ENCODE measurements at regions not wholly inside any gene's neighbourhood (a gene's known extent, or its start where the extent isn't known, plus 50 kb on each side); places are given as distances from the start of the nearest gene placed in this dataset.

DNA sequence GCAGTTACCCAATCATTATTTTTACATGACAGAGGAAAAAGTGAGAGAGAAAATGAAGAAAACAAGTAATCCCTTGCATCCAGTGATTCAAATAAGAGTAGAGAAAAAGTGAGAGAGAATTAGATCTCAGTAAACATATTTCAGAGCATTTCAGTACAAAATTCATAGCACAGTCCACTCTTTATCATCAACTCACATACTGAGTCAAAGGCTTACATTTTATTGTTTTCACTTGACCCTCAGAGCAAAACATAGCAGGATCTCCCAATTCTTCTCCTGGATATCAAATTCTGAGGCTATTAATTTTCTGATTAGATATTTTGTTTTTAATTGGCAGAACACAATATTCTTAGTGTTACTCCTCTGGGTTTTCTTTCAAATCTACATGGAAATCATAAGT is 1568.3 kb upstream of the PRR20A start:
- TF ChIP-seq, protein P1, sequence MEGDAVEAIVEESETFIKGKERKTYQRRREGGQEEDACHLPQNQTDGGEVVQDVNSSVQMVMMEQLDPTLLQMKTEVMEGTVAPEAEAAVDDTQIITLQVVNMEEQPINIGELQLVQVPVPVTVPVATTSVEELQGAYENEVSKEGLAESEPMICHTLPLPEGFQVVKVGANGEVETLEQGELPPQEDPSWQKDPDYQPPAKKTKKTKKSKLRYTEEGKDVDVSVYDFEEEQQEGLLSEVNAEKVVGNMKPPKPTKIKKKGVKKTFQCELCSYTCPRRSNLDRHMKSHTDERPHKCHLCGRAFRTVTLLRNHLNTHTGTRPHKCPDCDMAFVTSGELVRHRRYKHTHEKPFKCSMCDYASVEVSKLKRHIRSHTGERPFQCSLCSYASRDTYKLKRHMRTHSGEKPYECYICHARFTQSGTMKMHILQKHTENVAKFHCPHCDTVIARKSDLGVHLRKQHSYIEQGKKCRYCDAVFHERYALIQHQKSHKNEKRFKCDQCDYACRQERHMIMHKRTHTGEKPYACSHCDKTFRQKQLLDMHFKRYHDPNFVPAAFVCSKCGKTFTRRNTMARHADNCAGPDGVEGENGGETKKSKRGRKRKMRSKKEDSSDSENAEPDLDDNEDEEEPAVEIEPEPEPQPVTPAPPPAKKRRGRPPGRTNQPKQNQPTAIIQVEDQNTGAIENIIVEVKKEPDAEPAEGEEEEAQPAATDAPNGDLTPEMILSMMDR (conservative IDR thresholded peaks at IDR 0.05 in 1 of 2, IDR thresholded peaks at IDR 0.05 in 1 of 2; ENCODE audit: low read depth in 1 of 2, low read length in 2 of 2): no peak
- no peak for TF ChIP-seq EZH2 (IDR thresholded peaks at IDR 0.05; ENCODE audit: low read length, missing control alignments)
